Fibroblast of peridontal ligament (primary cell): ENCODE measurements at regions not wholly inside any gene's neighbourhood (a gene's known extent, or its start where the extent isn't known, plus 50 kb on each side); places are given as distances from the start of the nearest gene placed in this dataset.
"Not testable (repeated sequence)": the region's sequence is repeated elsewhere in the genome, so short reads cannot be mapped to it uniquely, and the experiment has no call there.

ENCODE experiments used
- DNase-seq: peaks from one replicate; pipeline ENCODE4 v3.0.0-alpha.2; 2010; ENCODE audit errors: extremely low read depth

DNA sequence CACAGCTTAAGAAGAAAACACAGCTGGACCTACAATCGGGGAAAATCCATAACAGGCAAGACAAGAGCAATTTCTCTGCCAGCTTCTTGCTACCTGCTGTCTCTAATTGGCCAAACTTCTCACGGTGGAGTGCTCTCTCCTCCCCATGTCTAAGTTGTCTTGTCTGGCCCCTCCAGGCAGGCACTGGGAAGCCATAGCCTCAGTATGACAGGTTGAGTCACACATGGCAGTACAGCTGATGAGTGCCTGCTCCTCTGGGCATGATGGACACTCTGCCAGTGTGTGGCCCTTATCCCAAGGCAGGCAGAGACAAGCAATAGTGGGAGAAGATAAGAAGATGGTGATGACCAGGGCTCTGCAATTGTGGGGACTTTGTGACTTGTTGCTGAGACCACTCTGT lies 551.8 kb downstream of the DIPK2A start:
- no peak for DNase-seq

DNA sequence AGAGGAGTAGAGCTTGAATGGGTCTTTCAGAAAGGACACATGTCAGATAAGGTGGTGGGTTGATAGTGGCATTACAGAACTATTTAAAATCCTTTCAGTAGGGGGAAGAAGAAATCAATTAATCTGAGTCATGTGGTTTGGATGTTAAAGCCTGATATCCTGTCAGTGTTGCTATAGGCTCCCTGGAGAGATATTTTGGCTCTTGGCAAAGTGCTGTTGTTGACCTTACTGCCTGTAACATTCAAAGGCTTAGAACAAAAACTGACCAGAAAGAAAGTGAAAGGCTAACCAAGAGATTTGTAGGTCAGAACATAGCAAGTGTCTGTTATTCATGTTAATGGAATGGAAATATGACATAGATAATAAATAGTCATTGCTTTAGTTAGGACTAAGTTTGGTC lies 552.9 kb downstream of the DIPK2A start:
- peak; percentile 16 for DNase-seq

DNA sequence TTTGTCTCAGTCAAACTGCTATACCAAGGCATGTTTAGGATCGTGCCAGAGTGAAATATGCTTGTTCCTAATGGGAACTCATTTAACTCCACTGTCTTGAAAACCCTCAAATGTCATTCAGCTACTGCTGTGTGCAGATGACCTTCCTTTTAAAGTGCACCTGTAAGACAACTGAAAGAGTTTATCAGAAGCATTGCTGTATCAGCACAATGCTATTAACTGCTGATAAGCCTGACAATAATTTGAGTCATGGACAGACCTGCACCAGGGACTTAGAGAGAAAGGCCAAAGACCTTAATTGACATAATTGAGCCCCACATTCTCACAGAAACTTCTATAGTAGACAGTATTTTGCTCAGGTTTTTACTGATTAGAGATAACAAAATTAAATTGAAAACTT lies 557.9 kb downstream of the DIPK2A start:
- DNase-seq: no peak

DNA sequence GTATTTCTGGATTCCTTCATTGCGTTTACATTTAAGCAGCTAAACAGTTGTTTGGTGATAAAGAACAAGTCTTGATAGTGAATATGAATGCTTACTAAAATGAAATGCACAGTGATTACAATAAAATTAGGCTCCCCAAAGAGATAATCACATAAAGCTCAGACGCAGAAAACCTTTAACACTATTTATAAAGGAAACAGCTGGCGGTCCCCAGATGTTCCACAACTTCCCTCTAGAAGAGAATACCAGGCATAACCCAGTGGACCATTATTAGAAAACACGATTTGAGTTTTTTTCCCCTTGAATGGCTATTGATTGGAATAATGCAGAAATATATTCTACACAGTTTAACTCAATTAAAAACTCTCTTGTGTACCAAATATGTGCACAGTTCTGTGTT lies 573.2 kb downstream of the DIPK2A start:
- no peak for DNase-seq

DNA sequence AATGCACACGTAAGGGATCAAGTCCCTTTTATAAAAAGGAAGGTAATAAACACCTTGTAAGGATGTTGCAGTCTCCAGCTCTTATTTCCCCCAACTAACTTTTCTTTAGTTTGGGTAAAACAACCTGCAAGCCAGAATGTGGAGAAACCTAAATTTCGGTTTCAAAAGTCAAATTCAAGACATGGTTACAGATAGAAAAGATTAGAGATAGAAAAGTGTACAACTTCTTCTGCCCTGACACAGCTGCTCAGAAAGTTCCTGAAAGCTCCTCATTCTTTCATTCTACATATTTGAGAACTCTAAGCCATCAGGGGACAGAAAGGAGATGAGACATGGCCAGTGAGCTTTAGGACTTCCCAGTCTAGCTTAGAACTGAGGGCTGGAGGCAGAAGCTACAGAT lies 574.9 kb downstream of the DIPK2A start:
- DNase-seq: no peak

DNA sequence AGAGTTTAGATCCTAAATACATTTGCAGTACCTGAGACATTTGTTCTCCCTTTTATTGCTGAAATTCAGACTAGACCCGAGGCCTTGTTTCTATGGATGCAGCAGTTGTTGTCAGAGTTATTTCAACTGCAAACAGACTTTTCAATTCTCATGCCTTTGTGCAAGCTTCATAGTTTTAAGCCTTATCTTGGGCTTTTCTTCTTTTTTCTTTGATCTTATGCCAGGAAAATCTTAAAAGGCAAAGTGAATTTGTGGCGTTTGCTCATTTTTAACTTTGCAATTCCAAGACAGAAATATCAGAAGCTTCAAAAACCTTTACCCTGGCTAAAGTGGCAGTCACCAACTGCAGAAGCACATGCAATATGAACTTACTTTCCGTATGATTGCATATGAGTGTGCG lies 576.7 kb downstream of the DIPK2A start:
- DNase-seq: no peak

DNA sequence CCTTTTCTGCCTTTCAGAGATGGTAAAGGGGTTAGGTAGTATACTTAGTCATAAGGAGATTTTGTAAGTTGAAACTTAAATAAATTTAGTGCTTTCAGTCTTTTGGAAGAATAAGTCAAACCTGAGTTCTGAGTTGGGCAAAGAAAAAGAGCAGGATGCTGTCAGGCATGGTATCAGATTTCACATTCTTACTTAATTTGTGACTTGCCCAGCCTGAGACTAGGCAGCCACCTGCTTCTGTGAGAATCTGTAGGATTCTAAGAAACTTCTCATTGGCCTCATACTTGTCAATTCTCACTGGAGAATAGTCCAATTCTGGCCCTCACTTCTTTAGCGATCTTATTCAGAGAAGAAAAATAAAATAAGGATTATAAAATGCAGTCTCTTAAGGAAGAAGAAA lies 577.5 kb downstream of the DIPK2A start:
- no peak for DNase-seq

DNA sequence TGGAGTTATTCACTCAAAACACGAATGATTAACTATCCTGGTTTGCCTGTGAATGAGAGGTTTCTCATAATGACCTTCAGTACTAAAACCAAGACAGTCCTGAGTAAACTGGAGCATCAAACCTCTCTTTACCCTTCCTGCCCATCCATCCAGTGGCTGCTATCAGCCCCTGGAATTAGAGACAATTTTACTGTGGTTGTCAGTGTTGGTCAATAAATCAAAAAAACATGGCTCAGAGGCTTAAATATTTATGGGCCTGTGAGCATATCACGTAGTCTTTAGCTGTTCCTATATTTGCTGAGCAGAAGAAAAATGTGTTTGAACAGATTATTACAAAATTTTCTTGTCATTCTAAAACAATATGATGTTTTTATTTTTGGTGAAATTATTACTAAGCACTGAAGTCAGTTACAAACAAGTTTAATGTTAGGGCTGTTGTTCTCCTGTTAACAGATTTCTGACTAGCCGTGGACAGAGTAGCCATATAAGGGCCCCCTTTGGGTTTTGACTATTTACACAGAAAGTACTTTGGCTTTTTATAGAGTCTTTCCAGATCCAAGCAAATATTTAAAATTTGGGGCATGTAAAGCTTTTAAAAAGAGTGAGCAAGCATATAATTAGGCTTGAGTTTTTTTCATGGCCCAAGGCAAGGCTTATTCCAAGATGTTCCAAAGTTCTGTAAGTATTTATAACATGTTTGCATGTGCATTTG lies 580.9 kb downstream of the DIPK2A start:
- no peak for DNase-seq

DNA sequence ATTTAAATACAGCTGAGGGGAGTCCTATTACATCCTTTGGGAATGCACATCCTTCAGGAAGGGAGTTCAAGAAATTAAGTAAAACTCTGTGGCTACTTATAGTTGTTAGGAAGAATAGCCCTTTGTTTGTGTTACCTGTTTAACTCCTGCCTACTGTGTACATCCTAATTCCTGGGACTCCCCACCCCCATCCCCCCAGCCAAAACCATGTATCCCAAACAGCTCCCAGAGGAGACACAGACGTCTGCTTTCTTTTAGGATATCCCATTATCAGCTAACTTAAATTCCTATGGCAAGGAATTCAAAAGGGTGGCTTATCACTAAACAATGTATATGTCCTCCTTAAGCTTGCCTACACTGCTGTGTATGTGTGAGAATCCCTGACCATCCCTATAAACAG lies 581.7 kb downstream of the DIPK2A start:
- DNase-seq: no peak

DNA sequence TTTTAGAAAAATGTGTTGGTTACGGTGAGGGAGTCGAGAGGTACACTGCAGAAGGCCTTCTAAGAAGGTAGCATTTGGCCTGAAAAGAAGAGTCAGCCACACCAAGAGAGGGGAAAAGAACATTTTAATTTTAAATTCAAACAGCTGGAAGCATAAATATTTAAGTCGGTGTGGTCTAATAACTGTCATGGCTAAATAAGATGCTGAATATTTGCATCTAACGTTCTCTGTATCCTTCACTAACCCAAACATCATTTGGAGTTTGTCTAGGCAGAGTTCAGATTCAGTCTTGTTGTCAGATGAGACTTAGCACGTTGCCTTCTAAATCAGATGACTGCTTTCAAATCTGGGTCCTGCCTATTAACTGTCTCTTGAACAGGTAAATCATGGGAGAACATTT lies 583.3 kb downstream of the DIPK2A start:
- DNase-seq: no peak

DNA sequence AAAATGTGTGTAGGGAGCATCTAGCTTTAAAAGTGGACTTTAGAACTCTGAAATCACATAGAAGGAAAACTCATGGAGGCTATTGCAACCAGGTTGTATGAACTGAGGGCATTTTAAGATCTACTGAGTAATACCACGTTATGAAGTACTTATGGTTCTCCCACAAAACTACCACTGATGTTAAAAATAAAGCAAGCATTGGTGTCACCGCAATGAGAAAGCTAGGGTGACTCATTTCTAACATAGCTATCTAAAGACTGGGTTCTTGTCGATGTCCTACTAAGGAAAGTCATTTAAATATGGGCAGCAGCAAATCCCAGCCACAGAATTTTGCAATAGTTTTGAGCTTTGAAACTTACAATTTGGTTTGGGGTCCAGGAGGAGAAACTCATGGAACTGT lies 584.8 kb downstream of the DIPK2A start:
- peak; percentile 56 for DNase-seq

DNA sequence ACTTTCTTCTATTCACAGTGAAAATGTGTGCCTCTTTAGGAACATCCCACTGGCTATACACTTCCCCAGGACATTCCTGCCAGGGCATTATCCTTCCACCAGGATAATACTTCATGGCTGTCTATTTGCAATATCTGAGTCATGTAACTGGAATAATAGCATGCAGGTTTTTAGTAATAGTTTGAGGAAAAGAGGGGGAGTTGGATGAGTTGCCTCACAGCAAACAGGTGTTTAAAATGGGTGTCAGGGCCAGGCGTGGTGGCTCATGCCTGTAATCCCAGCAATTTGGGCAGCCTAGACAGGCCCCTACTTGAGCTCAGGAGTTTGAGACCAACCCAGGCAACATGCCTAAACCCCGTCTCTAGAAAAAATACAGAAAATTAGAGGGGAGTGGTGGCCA lies 585.9 kb downstream of the DIPK2A start:
- no peak for DNase-seq

DNA sequence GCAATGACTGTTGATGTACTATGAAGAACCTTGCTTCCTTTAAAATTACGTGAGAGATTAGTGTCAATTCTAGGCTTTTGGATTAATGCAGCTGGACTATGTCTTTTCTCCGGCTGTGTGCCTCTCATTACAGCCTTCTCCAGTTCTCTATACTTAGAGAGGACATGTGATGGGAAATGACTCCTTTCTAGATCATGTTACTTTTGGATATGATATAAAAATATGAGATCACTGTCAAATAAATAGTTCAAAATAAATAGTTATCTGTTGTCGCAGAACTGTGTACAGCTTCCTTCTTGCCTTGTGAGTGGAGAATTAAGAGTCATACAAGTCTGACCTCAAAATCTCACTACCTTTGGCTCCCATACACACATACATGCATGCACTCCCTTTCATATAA lies 592.4 kb downstream of the DIPK2A start:
- DNase-seq: no peak

DNA sequence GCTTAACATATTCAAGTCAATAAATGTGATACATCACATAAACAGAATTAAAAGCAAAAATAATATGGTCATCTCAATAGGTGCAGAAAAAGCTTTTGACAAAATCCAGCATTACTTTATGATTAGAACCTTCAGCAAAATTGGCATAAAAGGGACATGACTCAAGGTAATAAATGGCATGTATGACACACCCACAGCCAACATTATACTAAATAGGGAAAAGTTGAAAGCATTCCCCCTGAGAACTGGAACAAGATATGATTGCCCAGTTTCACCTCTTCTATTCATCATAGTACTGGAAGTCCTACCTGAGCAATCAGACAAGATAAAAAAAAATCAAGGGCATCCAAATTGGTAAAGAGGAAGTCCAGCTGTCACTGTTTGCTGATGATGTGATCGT lies 594.7 kb downstream of the DIPK2A start:
- DNase-seq: no peak

DNA sequence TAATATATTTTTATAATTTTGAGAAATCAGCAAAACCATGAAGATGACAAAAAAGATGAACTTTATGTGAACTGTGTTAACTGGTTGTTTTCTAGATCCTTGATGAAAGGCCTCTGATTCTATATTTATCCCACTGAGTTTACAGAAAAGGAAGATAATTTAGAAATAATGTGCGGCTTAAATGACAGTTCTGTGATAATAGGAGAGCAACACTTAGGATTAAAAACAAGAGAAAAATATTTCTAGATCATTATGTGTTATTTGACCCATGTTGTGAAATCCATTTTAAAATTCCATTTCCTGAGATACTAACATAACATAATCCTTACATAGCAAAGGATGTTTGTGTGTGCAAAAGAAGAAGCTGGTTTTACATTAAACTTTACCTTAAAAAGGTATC lies 598.0 kb downstream of the DIPK2A start:
- no peak for DNase-seq

DNA sequence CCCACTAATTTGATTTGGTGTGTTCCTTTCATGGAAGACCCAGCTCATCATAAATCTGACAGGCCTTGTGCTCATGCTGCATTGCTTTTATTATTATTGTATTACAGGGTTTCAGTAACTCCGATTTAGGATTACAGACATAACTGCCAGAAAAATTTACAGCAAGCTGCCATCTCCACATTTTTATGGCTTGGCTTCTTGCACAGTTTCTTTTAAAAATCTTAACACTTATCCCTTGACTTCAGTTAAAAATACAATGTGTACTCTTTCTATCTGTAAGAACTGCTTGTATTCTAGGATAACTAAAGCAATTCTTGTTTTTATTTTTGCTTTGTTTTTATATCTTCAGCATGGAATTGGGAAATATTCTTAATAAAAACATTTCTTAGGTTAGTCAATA lies 612.2 kb downstream of the DIPK2A start:
- peak; percentile 24 for DNase-seq

DNA sequence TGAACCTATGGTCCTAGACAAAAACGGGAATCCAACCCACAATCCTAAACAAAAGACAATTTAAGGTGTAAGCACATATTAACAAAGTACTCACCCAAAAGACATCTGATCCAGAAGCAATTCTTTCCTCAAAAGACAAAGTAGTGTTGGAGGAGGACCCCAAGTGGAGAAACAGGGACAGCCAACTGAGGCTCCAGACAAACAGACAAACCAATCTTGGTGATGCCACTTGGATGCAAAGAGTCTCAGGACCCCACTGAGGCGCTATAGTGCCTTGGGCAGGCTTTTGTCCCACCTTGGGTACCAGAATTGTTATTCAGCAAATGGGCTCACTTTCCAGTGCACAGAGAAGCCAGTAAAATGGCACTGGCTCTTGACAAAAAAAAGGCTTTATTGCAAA lies 613.8 kb downstream of the DIPK2A start:
- DNase-seq: no peak

DNA sequence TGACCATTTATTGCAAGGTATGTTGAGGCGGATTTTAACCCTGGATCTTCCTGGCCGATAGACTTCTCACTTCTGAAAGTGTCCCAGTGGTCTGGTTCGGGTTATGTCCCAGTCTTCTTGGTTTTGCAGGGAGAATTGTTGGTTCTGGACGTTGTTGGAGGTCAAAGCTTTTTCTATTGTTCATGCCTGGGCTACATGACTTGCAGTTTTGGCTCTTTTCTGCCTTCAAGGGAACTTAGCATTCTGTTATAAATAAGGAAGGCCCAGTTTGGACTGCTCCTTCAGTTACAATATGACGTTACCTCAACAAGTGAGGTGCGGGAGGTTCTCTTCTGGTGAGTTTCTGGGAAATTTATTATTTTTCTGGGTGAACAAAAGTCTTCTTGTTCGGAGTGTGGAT lies 614.3 kb downstream of the DIPK2A start:
- DNase-seq: no peak

DNA sequence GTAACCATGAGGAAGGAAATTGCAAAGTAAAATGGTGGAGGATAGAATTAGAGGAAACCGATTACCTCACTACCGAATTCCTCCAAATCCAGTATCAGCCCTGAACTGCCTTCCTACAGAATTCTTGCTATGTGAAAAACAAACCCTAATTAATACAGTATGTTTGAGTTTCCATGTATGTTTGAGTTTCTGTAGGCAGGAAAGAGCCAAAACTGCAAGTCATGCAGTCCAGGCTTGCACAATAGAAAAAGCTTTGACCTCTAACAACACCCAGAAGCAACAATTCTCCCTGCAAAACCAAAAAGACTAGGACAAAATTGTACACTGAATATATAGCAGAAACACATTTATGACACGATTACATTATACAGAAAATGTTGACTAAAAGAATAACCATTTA lies 614.8 kb downstream of the DIPK2A start:
- DNase-seq: peak; percentile 93

DNA sequence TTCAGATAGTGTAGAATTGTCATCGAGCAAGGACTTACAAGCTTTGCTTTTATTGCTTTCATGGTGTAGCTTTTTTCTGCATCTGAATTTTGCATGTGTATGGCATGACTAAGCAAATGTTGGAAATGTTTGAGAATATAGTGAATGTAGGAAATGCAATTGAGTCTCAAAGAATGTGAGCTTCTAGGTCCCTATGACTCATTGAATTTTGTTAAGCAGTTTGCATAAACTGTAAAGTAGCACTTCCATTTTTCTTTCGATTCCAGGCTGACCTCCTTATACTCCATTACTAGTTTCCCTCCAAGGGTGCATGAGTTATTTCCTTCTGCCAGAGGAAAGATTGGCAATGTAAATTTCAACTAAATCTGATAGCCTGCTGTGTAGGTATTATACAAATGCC lies 619.2 kb downstream of the DIPK2A start:
- DNase-seq: peak; percentile 95

DNA sequence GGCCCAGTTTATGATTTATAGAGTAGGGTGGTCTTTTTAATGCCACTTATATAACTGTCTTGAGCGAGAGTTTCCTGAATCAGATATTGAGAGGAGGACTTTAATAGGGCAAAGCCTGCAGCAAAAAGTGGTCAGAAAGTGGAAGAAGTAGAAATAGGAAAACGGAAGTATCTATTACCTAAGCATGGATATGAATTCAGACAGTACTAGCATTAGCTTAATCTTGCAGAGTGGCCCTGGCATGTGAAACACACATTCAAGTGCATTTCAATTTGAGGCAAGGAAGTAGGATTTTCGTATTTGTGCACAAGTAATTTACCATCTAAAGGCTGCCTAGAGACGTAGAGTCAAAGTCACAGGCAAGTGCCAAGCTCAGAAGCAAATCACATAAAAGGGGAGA lies 622.3 kb downstream of the DIPK2A start:
- no peak for DNase-seq

DNA sequence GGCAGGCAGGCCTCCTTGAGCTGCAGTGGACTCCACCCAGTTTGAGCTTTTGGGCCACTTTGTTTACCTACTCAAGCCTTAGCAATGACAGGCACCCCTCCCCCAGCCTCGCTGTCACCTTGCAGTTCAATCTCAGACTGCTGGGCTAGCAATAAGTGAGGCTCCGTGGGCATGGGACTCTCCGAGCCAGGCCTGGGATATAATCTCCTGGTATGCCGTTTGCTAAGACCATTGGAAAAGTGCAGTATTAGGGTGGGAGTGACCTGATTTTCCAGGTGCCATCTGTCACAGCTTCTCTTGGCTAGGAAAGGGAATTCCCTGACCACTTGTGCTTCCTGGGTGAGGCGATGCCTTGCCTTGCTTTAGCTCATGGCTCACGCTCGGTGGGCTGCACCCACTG lies 648.6 kb downstream of the DIPK2A start:
- DNase-seq: not testable (repeated sequence)

DNA sequence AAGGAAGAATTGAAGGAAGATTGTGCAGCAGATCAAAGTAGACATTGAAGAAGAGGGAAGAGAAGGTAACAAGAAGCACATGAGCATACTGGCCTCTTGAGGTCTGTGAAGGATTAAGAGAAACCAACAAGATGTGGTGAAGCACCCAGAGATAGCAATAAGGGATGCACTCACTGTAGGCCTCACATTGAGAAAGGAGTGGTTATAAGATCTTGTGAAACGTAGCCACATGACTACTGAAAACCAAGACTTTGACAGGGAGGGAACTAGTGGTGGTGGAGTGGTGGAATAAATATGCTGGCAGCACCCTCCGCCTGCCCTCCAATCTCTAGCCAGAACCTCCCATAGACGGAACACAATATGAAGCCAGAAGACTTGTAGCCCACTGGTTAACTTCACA lies 651.2 kb downstream of the DIPK2A start:
- no peak for DNase-seq

DNA sequence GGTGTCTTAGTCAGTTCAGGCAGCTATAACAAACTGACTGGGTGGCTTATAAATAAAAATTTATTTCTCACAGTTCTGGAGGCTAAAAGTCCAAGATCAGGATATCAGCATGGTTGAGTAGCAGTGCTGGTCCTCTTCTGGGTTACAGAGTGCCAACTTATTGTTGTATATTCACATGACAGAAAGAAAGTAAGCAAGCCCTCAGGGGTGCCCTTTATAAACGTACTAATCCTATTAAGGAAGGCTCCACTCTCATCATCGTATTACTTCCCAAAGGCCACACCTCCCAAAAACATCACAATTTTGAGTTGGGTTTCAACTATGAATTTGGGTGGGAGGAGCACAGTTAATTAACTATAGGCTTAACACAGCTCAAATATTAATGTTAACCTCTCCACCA lies 653.0 kb downstream of the DIPK2A start:
- no peak for DNase-seq
